Stimulated activated effector memory CD8-positive, alpha-beta T cell treated with anti-CD3 and anti-CD28 coated beads, Interleukin-12 subunit alpha, Interleukin-12 subunit beta, amount 100 ng/mL, for 72 hours (primary cell): ENCODE measurements at regions not wholly inside any gene's neighbourhood (a gene's known extent, or its start where the extent isn't known, plus 50 kb on each side); places are given as distances from the start of the nearest gene placed in this dataset.

Source experiments
- ATAC-seq: fragments of 150-1000 bp; cut with Tn5 transposase; 2 replicates; pipeline ENCODE4 v1.10.0; 2021
- DNase-seq, 2 donors: peaks; one replicate each; pipeline ENCODE4 v3.0.0; 2021 to 2022; ENCODE audit warnings: low spot score in 2 of 2
- H3K27ac Mint-ChIP-seq: one replicate; pipeline ENCODE4 v1.8.0; 2022; ENCODE audit warnings: mild to moderate bottlenecking, mixed read lengths
- H3K36me3 Mint-ChIP-seq: one replicate; pipeline ENCODE4 v1.8.0; 2022; ENCODE audit warnings: mild to moderate bottlenecking, mixed read lengths
- H3K4me1 Mint-ChIP-seq: one replicate; pipeline ENCODE4 v1.8.0; 2022; ENCODE audit warnings: mixed read lengths
- H3K4me3 Mint-ChIP-seq: one replicate; pipeline ENCODE4 v1.8.0; 2022; ENCODE audit warnings: mild to moderate bottlenecking, mixed read lengths
- H3K9me3 Mint-ChIP-seq: one replicate; pipeline ENCODE4 v1.8.0; 2022; ENCODE audit warnings: mixed read lengths

DNA sequence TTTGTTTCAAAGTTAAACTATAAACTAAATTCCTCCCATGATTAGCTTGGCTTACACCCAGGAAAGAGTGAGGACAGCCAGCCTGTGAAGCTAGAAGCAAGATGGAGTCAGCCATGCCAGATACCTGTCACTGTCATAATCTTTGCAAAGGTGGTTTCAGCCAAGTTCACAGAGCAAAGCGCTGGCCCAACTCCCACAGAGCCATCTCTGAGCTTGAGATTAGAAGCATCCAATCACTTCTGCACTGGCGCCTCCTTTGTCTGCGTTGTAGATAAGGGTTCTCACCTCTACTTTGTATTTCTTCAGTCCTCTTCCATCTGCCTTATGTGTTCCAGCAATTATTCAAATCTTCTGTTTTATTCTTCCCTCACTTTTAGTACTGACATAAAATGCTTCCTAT lies 119.4 kb upstream of the ACO1 start:
- Mint-ChIP-seq H3K27ac (no peak overlapping the region), H3K4me1 (no peaks in the 10 kb centered on the region), H3K9me3 (peaks cover 2% of the 10 kb centered on the region), H3K36me3 (no peaks in the 10 kb centered on the region), H3K4me3 (no peak overlapping the region)
- no peak for DNase-seq
- ATAC-seq: no peak

DNA sequence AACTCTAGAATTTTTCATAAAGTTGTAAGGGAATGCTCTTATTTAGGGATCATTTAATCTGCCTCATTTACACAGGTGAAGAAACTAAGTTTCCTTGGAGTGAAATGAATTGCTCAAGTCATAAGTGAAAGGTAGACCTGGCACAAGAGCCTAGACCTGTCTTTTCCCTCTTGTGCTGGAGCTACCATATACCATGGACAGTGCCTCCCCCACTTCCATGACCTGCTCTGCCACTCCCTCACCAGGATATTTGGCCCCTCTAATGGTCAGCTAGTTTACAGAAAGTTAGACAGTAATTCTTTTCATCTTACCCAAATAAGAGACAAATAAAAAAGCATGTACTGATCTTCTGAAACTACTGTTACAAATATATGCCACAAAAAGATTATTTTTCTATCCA lies 105.5 kb upstream of the ACO1 start:
- Mint-ChIP-seq H3K4me3 (no peak overlapping the region), H3K4me1 (no peaks in the 10 kb centered on the region), H3K36me3 (no peaks in the 10 kb centered on the region), H3K9me3 (no peaks in the 10 kb centered on the region), H3K27ac (no peak overlapping the region)
- ATAC-seq (no peak), DNase-seq (no peak)

DNA sequence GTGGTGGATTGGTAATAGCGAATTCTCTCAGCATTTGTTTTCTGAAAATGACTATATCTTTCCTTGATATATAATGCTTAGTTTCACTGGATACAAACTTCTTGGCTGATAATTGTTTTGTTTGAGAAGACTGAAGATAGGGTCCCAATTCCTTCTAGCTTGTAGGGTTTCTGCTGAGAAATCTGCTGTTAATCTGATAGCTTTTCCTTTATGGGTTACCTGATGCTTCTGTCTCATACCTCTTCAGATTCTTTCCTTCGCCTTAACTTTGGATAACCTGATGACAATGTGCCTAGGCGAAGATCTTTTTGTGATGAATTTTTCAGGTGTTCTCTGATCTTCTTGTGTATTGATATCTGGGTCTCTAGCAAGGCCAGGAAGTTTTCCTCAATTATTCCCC lies 94.7 kb upstream of the ACO1 start:
- no peaks in the 10 kb centered on the region for H3K36me3 Mint-ChIP-seq
- DNase-seq (no peak), ATAC-seq (no peak)
- H3K4me3 Mint-ChIP-seq: no peak overlapping the region
- no peaks in the 10 kb centered on the region for H3K9me3 Mint-ChIP-seq
- H3K4me1 Mint-ChIP-seq: no peaks in the 10 kb centered on the region
- no peak overlapping the region for H3K27ac Mint-ChIP-seq

DNA sequence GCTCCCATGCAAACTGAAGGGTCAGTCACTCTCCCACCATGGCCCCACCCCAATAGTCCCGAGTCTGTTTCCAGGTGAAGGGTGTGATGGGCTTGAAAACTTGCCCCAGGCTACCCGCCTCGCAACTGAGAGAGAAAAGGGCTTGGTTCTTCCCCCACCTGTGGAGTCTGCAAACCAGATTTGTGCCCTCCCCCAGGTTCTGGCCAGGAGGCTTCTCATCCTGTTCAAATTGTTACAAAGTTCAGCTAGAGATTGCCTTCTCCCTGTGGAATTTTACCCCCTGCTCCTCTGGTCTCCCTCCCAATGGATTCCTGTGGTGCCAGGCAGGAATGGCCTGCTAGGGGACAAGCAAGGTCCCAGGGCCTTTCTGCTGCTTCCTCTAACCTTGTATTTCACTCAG lies 93.1 kb upstream of the ACO1 start:
- no peak for ATAC-seq
- no peaks in the 10 kb centered on the region for H3K9me3 Mint-ChIP-seq
- H3K4me3 Mint-ChIP-seq: no peak overlapping the region

DNA sequence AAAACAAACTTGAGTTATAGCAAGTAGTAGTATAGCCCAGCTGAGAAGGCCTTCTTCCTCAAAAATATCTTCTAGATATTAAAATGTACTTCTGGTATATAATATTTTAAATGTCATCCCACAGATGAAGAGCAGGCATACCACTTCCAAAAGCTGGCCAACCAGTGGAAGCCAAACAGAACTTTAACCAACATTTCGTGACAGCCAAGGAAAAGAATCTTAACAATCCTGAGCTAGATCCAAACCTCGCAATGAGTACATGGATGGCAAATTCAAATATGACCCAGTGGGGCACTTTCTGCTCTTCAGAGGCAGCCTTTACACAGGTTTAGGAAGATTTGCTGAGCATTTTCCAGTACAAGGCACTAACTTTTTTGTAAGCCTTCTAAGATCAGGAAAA lies 91.8 kb upstream of the ACO1 start:
- Mint-ChIP-seq H3K4me1 (no peaks in the 10 kb centered on the region), H3K36me3 (no peaks in the 10 kb centered on the region), H3K27ac (no peak overlapping the region), H3K9me3 (no peaks in the 10 kb centered on the region), H3K4me3 (no peak overlapping the region)
- ATAC-seq: no peak
- no peak for DNase-seq

More for the DNA sequence above, 93.1 kb upstream of the ACO1 start:
- Mint-ChIP-seq H3K4me1 (no peaks in the 10 kb centered on the region), H3K36me3 (no peaks in the 10 kb centered on the region), H3K27ac (no peak overlapping the region)
- no peak for DNase-seq

DNA sequence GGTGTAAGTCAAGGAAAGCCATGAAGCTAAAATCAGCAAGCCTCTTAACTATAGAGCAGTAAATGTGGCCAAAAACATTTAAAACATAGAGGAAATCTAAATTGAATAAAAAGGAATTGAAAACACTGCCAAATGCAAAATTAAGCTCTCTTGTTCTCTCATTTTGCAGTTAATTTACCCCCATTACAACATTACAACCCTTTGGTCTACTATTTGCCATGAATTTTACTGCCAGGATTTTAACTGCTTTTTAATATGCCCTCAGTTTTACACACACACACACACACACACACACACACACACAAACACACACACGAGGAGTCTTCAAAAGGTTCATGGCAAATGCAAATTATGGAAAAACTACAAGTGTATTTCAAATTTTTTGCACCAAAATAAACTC lies 91.4 kb upstream of the ACO1 start:
- no peak overlapping the region for H3K27ac Mint-ChIP-seq
- no peak overlapping the region for H3K4me3 Mint-ChIP-seq
- H3K36me3 Mint-ChIP-seq: no peaks in the 10 kb centered on the region
- DNase-seq (no peak), ATAC-seq (no peak)
- no peaks in the 10 kb centered on the region for H3K4me1 Mint-ChIP-seq
- H3K9me3 Mint-ChIP-seq: no peaks in the 10 kb centered on the region

DNA sequence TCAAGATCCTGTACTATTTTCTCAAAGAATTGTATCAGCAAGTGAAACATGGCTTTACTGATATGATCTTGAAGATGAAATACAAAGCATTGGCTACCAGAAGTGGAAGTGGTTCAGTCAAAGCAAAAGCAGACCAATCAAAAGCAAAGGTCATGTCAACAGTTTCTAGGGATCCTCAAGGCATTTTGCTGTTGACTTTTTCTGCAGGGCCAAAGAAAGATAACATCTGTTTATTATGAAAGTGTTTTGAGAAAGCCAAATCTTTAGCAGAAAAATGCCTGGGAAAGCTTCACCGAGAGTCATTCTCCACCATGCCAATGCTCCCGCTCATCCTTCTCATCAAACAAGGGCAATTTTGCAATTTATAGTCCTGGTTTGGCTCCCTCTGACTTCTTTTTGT lies 90.3 kb upstream of the ACO1 start:
- no peaks in the 10 kb centered on the region for H3K9me3 Mint-ChIP-seq
- H3K4me1 Mint-ChIP-seq: no peaks in the 10 kb centered on the region
- no peak for ATAC-seq
- no peak for DNase-seq
- no peak overlapping the region for H3K27ac Mint-ChIP-seq
- H3K4me3 Mint-ChIP-seq: no peak overlapping the region
- no peaks in the 10 kb centered on the region for H3K36me3 Mint-ChIP-seq

DNA sequence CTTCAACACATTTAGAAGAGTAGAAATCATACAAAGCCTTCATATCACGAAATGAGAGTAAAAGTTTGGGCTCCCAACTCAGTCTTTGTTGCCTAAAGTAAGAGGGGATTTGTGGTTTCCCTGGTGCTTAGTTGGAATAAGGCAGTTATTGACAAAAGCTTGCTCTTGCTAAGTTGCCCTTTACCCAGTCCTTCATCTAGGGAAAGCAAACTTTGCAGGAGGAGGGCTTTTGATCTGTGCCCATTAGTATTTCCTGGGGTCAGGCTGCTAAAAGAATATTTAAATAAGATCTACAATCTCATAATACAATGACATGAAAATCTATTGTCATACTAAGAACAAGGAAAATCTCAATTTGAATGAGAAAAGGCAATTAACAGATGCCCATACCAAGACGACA lies 84.1 kb upstream of the ACO1 start:
- no peaks in the 10 kb centered on the region for H3K4me1 Mint-ChIP-seq
- no peaks in the 10 kb centered on the region for H3K9me3 Mint-ChIP-seq
- H3K27ac Mint-ChIP-seq: no peak overlapping the region
- H3K4me3 Mint-ChIP-seq: no peak overlapping the region
- no peaks in the 10 kb centered on the region for H3K36me3 Mint-ChIP-seq
- DNase-seq (no peak), ATAC-seq (no peak)

DNA sequence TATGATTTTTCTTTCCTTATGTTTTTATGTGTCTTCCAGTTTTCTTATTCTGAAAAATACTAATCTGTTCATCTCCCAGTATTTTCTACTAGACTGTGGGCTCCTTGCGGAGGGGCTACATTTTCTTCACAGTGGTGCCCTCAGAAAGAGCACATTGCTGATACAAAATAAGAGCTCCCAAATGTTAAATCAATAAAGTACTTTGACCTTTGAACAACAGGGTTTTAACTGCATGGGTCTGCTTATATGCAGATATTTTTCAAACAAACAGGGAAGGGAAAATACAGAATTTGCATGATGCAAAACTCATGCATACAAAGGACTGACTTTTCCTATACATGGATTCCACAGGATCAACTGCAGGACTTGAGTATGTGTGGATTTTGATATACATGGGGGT lies 79.9 kb upstream of the ACO1 start:
- DNase-seq (no peak), ATAC-seq (no peak)
- H3K36me3 Mint-ChIP-seq: no peaks in the 10 kb centered on the region
- no peak overlapping the region for H3K4me3 Mint-ChIP-seq
- H3K4me1 Mint-ChIP-seq: no peaks in the 10 kb centered on the region
- no peaks in the 10 kb centered on the region for H3K9me3 Mint-ChIP-seq
- H3K27ac Mint-ChIP-seq: no peak overlapping the region

DNA sequence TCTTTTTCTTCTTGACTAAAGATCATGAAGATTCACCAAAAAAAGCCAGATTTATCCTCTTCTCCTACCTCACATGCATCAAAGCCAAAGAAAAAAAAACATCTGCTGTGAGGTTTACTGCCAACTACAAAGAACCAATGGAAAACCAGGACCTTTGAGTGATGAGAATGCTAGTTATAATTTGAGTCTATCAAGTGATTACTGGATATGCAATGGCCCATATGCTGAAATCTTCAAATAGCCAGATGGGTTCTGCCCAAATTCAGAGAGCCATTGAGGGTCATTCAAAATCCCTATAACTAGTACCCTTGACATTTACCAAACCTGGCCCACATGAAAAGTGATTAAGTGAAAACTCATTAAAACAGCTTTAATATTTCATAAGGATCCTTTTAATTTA lies 78.4 kb upstream of the ACO1 start:
- no peak overlapping the region for H3K27ac Mint-ChIP-seq
- no peaks in the 10 kb centered on the region for H3K4me1 Mint-ChIP-seq
- ATAC-seq (no peak), DNase-seq (no peak)
- no peak overlapping the region for H3K4me3 Mint-ChIP-seq
- no peaks in the 10 kb centered on the region for H3K36me3 Mint-ChIP-seq
- no peaks in the 10 kb centered on the region for H3K9me3 Mint-ChIP-seq

DNA sequence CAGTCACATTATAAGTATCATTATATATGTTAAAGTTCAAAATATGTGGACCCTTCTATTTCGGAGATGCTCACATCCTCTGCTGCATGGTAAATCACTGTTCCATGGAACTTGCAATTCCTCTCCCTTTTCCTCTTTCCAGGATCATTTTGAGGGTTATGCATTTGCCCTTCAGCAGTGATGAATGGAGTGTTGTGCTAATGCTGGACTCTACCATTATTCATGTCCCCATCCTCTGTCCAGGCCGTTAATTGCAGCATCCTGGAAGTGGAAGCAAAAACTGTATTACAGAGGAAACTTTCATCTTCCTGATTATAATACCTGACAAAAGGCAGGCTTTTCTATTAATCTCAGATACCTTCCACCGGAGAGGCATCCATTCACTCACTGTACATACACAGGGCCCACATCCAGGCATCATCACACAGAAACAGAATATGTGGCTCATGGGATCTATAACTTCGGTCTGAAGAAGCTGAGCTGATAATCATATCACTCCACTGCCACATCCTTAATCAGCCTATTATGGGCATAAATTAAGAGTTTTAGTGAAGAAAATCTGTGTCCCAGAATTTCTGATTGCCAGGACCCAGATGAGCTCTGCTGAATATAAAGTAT lies 65.0 kb upstream of the ACO1 start:
- no peak overlapping the region for H3K4me3 Mint-ChIP-seq
- DNase-seq (no peak), ATAC-seq (no peak)
- no peak overlapping the region for H3K27ac Mint-ChIP-seq
- peaks cover 4% of the 10 kb centered on the region for H3K9me3 Mint-ChIP-seq
- H3K36me3 Mint-ChIP-seq: no peaks in the 10 kb centered on the region
- H3K4me1 Mint-ChIP-seq: no peaks in the 10 kb centered on the region

DNA sequence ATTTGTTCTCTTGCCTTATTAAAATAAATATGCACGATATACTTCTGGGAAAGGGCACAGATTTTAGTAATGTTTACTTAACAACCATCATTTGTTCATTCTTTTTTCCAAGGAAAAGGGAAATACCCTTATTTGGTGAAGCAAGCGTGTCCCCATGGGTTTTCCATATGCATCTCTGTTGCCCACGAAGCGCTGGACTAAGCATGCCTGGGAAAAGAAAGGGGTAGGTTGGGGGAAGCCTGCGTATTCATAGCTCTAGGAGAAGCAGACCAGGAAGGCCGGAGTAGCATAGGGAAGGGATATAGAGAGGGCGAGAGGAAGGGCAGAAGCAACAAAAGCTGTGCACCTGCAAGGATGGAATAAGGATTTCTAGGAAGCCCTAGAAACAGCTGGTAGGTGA lies 61.8 kb upstream of the ACO1 start:
- H3K36me3 Mint-ChIP-seq: no peaks in the 10 kb centered on the region
- H3K9me3 Mint-ChIP-seq: no peaks in the 10 kb centered on the region
- no peak for ATAC-seq

DNA sequence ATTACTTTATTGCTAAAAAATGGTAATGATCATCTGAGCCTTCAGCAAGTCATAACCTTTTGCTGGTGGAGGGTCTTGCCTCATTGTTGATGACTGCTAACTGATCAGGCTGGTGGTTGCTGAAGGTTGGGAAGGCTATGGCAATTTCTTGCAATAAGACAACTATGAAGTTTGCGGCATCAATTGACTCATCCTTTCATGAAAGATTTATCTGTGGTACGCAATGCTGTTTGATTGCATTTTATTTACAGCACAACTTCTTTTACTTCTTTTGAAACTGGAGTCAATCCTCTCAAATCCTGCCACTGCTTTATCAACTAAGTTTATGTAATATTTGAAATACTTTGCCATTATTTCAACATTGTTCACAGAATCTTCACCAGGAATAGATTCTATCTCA lies 58.3 kb upstream of the ACO1 start:
- H3K9me3 Mint-ChIP-seq: no peaks in the 10 kb centered on the region
- H3K4me1 Mint-ChIP-seq: no peaks in the 10 kb centered on the region
- no peaks in the 10 kb centered on the region for H3K36me3 Mint-ChIP-seq
- ATAC-seq (no peak), DNase-seq (no peak)
- no peak overlapping the region for H3K27ac Mint-ChIP-seq
- no peak overlapping the region for H3K4me3 Mint-ChIP-seq

More for the DNA sequence above, 61.8 kb upstream of the ACO1 start:
- Mint-ChIP-seq H3K27ac (no peak overlapping the region), H3K4me1 (no peaks in the 10 kb centered on the region), H3K4me3 (no peak overlapping the region)
- DNase-seq: no peak

DNA sequence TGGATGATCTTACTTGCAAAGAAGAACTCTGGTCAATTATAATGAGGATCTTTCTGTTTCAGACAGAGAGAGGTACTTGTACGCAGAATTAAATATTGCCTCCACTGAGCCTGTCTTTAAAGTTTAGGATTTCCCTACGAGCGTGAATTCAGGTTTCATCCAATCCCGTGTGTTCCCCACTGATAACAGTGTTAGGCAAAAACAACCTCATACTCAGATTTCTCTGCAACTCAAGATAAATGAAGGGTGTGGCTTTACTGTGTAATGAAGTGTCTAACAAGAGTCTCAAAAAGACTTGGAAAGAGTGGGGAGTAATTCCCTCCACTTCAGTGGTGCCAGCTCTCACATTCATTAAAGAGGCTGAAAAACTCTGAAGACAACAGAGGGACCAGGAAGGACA lies 53.2 kb upstream of the ACO1 start:
- no peak overlapping the region for H3K4me3 Mint-ChIP-seq
- H3K36me3 Mint-ChIP-seq: no peaks in the 10 kb centered on the region
- DNase-seq (no peak), ATAC-seq (no peak)
- no peak overlapping the region for H3K27ac Mint-ChIP-seq
- no peaks in the 10 kb centered on the region for H3K4me1 Mint-ChIP-seq
- no peaks in the 10 kb centered on the region for H3K9me3 Mint-ChIP-seq

DNA sequence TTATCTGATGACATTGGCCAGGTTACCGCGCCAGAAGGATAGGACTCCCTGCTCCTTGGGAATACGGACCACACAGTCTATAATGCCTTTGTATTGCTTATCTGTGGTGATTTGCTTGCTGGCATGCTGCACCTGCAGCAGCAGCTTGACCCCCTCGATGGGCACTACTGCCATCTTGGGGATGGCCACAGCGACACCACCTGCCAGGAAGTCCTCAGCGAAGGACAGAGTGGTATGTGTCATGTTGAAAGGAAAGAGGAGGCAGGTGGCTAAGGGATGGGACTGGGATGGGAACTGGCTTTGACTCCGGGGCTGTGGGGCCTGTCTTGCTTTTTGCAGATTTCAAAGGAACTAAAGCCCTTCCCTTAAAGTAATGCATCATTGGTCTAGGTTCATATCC lies 50.3 kb upstream of the ACO1 start:
- DNase-seq (no peak), ATAC-seq (no peak)
- Mint-ChIP-seq H3K9me3 (no peaks in the 10 kb centered on the region), H3K4me3 (no peak overlapping the region), H3K27ac (no peak overlapping the region), H3K4me1 (no peaks in the 10 kb centered on the region), H3K36me3 (no peaks in the 10 kb centered on the region)
